NCI-H128 (cell line): ENCODE measurements at regions not wholly inside any gene's neighbourhood (a gene's known extent, or its start where the extent isn't known, plus 50 kb on each side); places are given as distances from the start of the nearest gene placed in this dataset.

Source experiments
- DNase-seq: peaks from one replicate; lab custom pipeline; 2025; ENCODE audit not compliant: unreplicated experiment; lab: John Stamatoyannopoulos, UW

DNA sequence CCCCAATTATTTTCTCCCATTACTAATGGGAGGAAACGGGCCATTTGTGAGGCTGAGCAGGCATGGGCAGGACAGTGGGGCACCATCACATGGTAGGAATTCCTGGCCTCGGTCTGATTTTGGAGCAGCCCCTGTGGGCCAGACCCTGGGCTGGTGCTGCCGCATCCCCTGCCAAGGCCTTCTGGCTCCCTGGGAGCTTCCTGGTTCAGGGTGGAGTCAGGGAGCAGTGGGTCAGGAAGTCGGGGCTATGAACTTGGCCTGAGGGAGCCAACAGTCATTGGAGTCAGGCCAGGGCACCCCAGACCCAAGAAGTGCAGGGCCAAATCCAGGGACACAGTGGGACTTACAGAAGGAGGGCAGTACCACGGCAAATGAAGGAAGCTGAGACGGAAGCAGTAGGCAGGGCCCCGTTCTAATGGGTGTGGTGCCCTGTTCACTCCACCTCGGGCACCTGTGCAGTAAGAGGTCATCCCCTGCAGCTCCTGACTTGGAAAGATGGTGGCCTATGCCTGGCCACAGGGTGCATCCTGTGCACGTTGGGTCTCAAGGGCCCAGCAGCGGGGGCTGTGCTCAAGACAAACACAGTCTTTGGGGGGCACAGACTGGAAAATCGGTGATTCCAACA lies 328.1 kb downstream of the SMAD2 start:
- no peak for DNase-seq

DNA sequence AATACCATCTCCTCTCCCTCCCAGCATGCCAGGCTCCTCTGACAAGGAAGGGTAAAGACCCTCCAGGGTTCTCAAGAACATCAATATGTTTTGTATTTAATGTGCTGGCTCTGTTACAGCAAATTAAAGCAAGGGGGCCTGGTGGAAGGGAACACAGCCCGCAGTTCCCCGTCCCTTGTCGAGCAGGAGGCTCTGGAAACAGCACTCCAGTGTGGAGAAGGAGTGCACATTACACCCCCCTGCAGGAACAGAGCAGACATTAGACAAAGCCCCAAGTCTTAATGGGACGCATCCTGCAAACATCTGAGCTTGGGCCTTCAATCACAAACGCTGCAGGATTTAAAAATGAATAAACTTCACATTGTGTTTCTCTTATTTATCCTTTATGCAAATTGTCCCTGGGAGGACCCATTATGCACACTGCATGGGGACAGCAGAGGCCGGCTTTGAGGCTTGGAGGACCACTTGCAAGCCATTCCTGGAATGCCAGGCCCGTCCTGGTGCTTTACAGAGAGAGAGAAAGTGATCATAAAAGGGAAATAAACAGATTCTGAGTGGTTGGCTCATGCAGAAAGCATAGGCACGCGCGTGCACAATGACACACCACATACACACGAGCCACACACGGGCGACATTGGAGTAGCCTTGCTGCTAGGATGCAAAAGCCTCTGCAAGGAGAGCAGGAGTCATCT lies 328.7 kb downstream of the SMAD2 start:
- DNase-seq: no peak

GRCh38 chr18:47595831-47596501 lies 334.5 kb downstream of the SMAD2 start:
- DNase-seq: no peak

DNA sequence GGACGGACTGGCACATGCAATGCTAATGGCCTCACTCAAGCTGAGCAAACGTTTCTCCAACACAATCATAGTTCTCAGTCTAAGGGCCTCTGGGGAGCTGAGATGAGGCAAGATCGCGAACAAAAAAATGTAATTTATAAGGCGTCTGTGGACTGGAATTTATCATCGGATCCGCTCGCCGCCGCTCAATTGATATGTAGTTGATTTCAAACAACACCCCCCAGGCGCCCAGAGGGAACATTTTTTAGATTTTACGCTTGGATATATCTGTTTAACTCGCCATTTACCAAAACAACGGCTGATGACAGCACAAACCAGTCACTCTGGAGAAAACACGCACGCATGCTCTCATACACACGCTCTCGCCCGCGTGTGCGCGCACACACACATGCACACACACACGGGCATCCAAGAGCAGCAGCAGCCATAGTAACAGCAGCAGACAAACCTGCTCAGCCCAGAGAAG lies 335.8 kb downstream of the SMAD2 start:
- peak; percentile 79 for DNase-seq

- DNase-seq: peak; percentile 76
These were observed 336.6 kb downstream of the SMAD2 start for GRCh38 chr18:47593744-47594472.

DNA sequence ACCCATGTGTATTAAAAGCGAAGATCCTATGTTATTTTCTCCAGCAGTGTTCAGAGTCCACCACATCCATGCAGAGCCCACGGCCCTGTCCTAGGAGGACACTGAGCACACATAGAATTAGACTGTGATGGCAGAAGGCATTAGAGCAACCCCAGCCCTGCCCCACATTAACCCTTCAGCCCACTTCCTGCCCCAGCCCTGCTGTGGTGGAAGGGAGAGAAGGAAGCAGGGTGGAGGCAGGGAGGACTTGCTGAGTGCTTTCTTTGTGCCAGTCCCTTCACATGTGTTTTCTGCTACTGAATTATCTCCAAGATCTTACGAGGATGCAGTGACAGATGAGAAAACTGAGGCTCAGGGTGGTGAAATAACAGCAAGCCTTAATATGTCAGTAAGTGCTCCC lies 339.0 kb downstream of the SMAD2 start:
- DNase-seq: no peak

- no peak for DNase-seq
These were observed 336.1 kb upstream of the SKOR2 start for GRCh38 chr18:47587587-47587986.

- no peak for DNase-seq
These were observed 335.1 kb upstream of the SKOR2 start for GRCh38 chr18:47586418-47587070.

- no peak for DNase-seq
These were observed 334.5 kb upstream of the SKOR2 start for GRCh38 chr18:47585914-47586313.

DNA sequence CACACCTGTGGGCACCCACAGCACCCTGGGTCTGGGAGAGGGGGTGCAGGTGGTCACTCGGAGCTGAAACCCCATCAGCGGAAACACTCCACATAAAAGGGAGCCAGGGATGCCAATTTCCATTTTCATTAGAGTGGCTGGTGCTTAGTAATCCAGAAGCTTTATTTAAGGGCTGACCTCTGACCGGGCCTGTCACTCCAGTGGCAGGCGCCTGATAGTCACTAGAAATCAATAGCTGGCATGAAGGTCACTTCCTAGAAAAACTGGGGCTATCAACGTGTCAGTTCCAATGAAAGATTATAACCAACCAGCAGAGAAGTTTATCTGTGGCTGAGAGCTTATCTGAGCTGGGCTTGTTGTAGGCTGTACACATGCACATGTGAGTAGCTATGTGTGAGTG lies 333.7 kb upstream of the SKOR2 start:
- no peak for DNase-seq

GRCh38 chr18:47582093-47582492 lies 330.6 kb upstream of the SKOR2 start:
- no peak for DNase-seq

DNA sequence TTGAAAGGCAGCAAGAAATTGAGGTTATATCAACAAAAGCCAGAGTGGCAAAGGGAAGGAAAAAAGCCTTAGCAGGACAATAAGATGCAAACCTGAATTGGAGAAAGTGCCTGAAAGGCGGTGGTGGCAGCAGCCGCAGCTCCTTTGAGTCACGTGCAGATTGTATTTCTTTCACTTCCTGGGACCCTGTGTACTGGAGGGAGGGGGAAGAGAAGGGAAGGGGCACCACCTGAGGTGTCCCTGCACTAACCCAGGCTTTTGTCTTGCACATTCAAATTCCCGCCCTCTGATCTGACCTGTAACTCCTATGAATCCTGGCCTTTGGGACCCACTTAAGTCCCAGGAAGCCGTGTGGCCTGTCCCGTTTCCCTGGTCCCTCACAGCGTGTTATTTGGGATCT lies 326.1 kb upstream of the SKOR2 start:
- DNase-seq: no peak

DNA sequence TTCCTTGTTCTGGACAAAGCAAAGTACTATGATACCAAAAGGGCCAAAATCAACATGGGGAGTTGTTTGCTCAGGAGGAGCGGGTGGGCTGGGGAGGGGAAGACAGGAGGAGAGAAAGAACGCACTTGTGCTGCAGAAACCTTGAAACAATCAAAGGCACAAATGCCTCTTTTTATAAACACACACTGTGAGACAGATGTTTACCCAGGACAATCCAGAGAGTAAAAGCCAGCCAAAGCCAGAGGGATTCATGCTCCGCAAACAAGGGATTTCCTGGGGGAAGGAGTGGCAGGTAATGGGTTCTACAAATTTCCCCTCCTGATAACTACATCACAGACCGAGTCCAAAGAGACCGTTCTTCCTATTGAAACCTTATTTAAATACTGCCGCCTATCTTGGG lies 323.5 kb upstream of the SKOR2 start:
- DNase-seq: no peak

- no peak for DNase-seq
These were observed 320.5 kb upstream of the SKOR2 start for GRCh38 chr18:47571957-47572356.

GRCh38 chr18:47566809-47567208 lies 315.3 kb upstream of the SKOR2 start:
- DNase-seq: no peak

GRCh38 chr18:47560723-47561715 lies 309.6 kb upstream of the SKOR2 start:
- no peak for DNase-seq

- no peak for DNase-seq
These were observed 306.8 kb upstream of the SKOR2 start for GRCh38 chr18:47558110-47558750.

DNA sequence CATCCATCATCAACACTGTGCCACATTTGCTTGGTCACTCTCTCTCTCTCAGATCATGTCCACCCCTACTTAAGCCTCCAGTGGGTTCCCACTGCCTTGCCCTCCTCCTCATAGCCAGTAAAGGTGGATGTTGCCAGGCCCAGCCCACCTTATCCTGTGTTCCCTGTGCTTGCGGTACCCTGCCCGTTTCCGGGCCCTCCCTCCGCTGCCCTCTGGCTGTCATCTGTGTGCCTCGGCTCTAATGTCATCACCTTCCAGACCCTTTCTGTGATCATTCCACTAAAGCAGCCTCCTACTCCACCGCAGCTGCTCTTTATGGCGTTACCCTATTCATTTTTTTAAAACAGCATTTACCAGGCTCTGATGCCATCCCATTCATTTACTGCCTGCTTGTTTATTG lies 305.7 kb upstream of the SKOR2 start:
- DNase-seq: no peak

GRCh38 chr18:47552783-47553182 lies 301.3 kb upstream of the SKOR2 start:
- no peak for DNase-seq
